Hepatocyte (in vitro differentiated cells): ENCODE measurements at regions not wholly inside any gene's neighbourhood (a gene's known extent, or its start where the extent isn't known, plus 50 kb on each side); places are given as distances from the start of the nearest gene placed in this dataset.

Experiments
- DNase-seq: peaks from one replicate; pipeline ENCODE4 v3.0.0-alpha.2; 2016; ENCODE audit warnings: low spot score
- H2AFZ ChIP-seq: fragments of 200-600 bp; sonication (generic); 2 replicates; pipeline ENCODE4 v1.6.0; 2016; ENCODE audit warnings: antibody characterized with exemption, mild to moderate bottlenecking
- H3K27ac ChIP-seq: fragments of 200-600 bp; sonication (generic); 2 replicates; pipeline ENCODE4 v1.5.1; 2016; ENCODE audit warnings: mild to moderate bottlenecking
- H3K27me3 ChIP-seq: fragments of 200-600 bp; sonication (generic); 2 replicates; pipeline ENCODE4 v1.6.1; 2016
- H3K36me3 ChIP-seq: fragments of 200-600 bp; sonication (generic); replicated peaks from 2 replicates; pipeline ENCODE4 v1.5.1; 2016; ENCODE audit warnings: low read depth; ENCODE audit not compliant: insufficient read depth
- H3K4me1 ChIP-seq: fragments of 200-600 bp; sonication (generic); 2 replicates; pipeline ENCODE4 v1.5.1; 2016; ENCODE audit warnings: mild to moderate bottlenecking, moderate library complexity; ENCODE audit not compliant: insufficient read depth
- H3K4me2 ChIP-seq: fragments of 200-600 bp; sonication (generic); 2 replicates; pipeline ENCODE4 v1.6.0; 2016
- H3K4me3 ChIP-seq: fragments of 200-600 bp; sonication (generic); 2 replicates; pipeline ENCODE4 v1.5.1; 2016; ENCODE audit warnings: mild to moderate bottlenecking
- H3K79me2 ChIP-seq: fragments of 200-600 bp; sonication (generic); 2 replicates; pipeline ENCODE4 v1.6.0; 2017; ENCODE audit warnings: mild to moderate bottlenecking
- H3K9me2 ChIP-seq: fragments of 200-600 bp; sonication (generic); replicated peaks from 2 replicates; pipeline ENCODE4 v1.6.0; 2017; ENCODE audit warnings: mild to moderate bottlenecking; ENCODE audit not compliant: insufficient read depth
- H3K9me3 ChIP-seq: fragments of 200-600 bp; sonication (generic); 2 replicates; pipeline ENCODE4 v1.5.1; 2016; ENCODE audit warnings: low read depth, mild to moderate bottlenecking
- H4K20me1 ChIP-seq: fragments of 200-600 bp; sonication (generic); 2 replicates; pipeline ENCODE4 v1.6.0; 2016; ENCODE audit warnings: mild to moderate bottlenecking; ENCODE audit not compliant: insufficient read depth, poor library complexity, severe bottlenecking
- CTCF ChIP-seq: fragments of 200-600 bp; sonication (generic); IDR thresholded peaks from 2 replicates; pipeline ENCODE4 v1.5.1; 2016; ENCODE audit warnings: antibody characterized with exemption, mild to moderate bottlenecking; ENCODE audit not compliant: poor library complexity
- EZH2 ChIP-seq: fragments of 200-600 bp; sonication (generic); IDR thresholded peaks from 2 replicates; pipeline ENCODE4 v1.6.1; 2016; ENCODE audit warnings: antibody characterized with exemption, mild to moderate bottlenecking, borderline replicate concordance
- EZH2phosphoT487 ChIP-seq: fragments of 200-600 bp; sonication (generic); IDR thresholded peaks from one replicate; pipeline ENCODE4 v1.6.1; 2018; ENCODE audit warnings: antibody characterized with exemption, mild to moderate bottlenecking, low read depth, moderate library complexity; ENCODE audit not compliant: unreplicated experiment, severe bottlenecking
- WGBS: methylation state at CpG from one replicate; pipeline ENCODE4 v1.1.6; 2016; ENCODE audit warnings: low lambda C conversion rate; ENCODE audit errors: missing lambda C conversion rate; 5-methylcytosine and 5-hydroxymethylcytosine counted together

GRCh38 chr9:118017607-118018122 is 313.5 kb downstream of the TLR4 start:
- no peak overlapping the region for H3K27ac ChIP-seq
- no peak for DNase-seq
- H3K79me2 ChIP-seq: no peaks in the 10 kb centered on the region
- 91% methylated on average over 2 of the region's 2 CpGs for WGBS
- no peaks in the 10 kb centered on the region for H3K9me3 ChIP-seq
- H3K4me1 ChIP-seq: no peaks in the 10 kb centered on the region
- no peak overlapping the region for H2AFZ ChIP-seq
- no peak overlapping the region for H3K4me2 ChIP-seq
- no peaks in the 10 kb centered on the region for H3K27me3 ChIP-seq
- H4K20me1 ChIP-seq: no peaks in the 10 kb centered on the region
- no peak overlapping the region for H3K4me3 ChIP-seq
- H3K36me3 ChIP-seq: no peaks in the 10 kb centered on the region
- TF ChIP-seq EZH2 (no peak), CTCF (no peak)
- H3K9me2 ChIP-seq: no peaks in the 10 kb centered on the region

GRCh38 chr9:118023644-118024043 is 319.4 kb downstream of the TLR4 start:
- H4K20me1 ChIP-seq: no peaks in the 10 kb centered on the region

GRCh38 chr9:118028225-118028624 is 324.0 kb downstream of the TLR4 start:
- Histone ChIP-seq H3K27me3 (no peaks in the 10 kb centered on the region), H4K20me1 (no peaks in the 10 kb centered on the region), H3K27ac (no peak overlapping the region), H2AFZ (no peak overlapping the region), H3K9me3 (no peaks in the 10 kb centered on the region), H3K36me3 (no peaks in the 10 kb centered on the region), H3K9me2 (no peaks in the 10 kb centered on the region), H3K79me2 (no peaks in the 10 kb centered on the region), H3K4me3 (no peak overlapping the region), H3K4me1 (no peaks in the 10 kb centered on the region), H3K4me2 (no peak overlapping the region)
- DNase-seq: no peak
- 77% methylated on average over 2 of the region's 2 CpGs for WGBS
- no peak for TF ChIP-seq CTCF
- TF ChIP-seq EZH2: no peak

More at GRCh38 chr9:118023644-118024043, 319.4 kb downstream of the TLR4 start:
- no peaks in the 10 kb centered on the region for H3K9me3 ChIP-seq
- H3K36me3 ChIP-seq: no peaks in the 10 kb centered on the region
- 91% methylated on average over 2 of the region's 2 CpGs for WGBS
- no peak overlapping the region for H3K4me3 ChIP-seq
- no peak overlapping the region for H3K27ac ChIP-seq
- H2AFZ ChIP-seq: no peak overlapping the region
- no peak for DNase-seq
- H3K79me2 ChIP-seq: no peaks in the 10 kb centered on the region
- no peak for TF ChIP-seq CTCF
- TF ChIP-seq EZH2phosphoT487: no peak
- no peak for TF ChIP-seq EZH2
- no peaks in the 10 kb centered on the region for H3K9me2 ChIP-seq
- H3K4me1 ChIP-seq: no peaks in the 10 kb centered on the region
- no peaks in the 10 kb centered on the region for H3K27me3 ChIP-seq
- H3K4me2 ChIP-seq: no peak overlapping the region

GRCh38 chr9:118029425-118029824 is 325.2 kb downstream of the TLR4 start:
- no peak for TF ChIP-seq EZH2phosphoT487
- no peak for TF ChIP-seq EZH2
- no peak for TF ChIP-seq CTCF
- Histone ChIP-seq H3K4me2 (no peak overlapping the region), H2AFZ (no peak overlapping the region), H3K4me3 (no peak overlapping the region), H3K9me3 (no peaks in the 10 kb centered on the region), H3K27ac (no peak overlapping the region), H3K4me1 (no peaks in the 10 kb centered on the region), H3K9me2 (no peaks in the 10 kb centered on the region), H3K27me3 (no peaks in the 10 kb centered on the region), H4K20me1 (no peaks in the 10 kb centered on the region), H3K36me3 (no peaks in the 10 kb centered on the region), H3K79me2 (no peaks in the 10 kb centered on the region)
- DNase-seq: peak; percentile 11
